HG02885 (cell line): ENCODE measurements at regions not wholly inside any gene's neighbourhood (a gene's known extent, or its start where the extent isn't known, plus 50 kb on each side); places are given as distances from the start of the nearest gene placed in this dataset.

Experiments
- ATAC-seq: cut with Tn5 transposase; IDR thresholded peaks from one replicate; pipeline ENCODE4 v1.9.1; 2021; ENCODE audit warnings: mild to moderate bottlenecking; ENCODE audit not compliant: unreplicated experiment, poor library complexity

- no peak for ATAC-seq
Observed at GRCh38 chr10:58994226-58995057, 182.0 kb upstream of the PHYHIPL start.

GRCh38 chr10:58995058-58995596 is 181.3 kb upstream of the PHYHIPL start:
- no peak for ATAC-seq

- ATAC-seq = peak; percentile 45
Observed at GRCh38 chr10:58996063-58996462, 180.4 kb upstream of the PHYHIPL start.

GRCh38 chr10:58996866-58997265 is 179.6 kb upstream of the PHYHIPL start:
- ATAC-seq = no peak

GRCh38 chr10:58998924-58999713 is 177.3 kb upstream of the PHYHIPL start:
- ATAC-seq = no peak

- ATAC-seq = no peak
Observed at GRCh38 chr10:59000162-59000825, 176.1 kb upstream of the PHYHIPL start.

- ATAC-seq = no peak
Observed at GRCh38 chr10:59002011-59002410, 174.4 kb upstream of the PHYHIPL start.

- ATAC-seq = no peak
Observed at GRCh38 chr10:59003203-59003602, 173.2 kb upstream of the PHYHIPL start.

GRCh38 chr10:59004392-59004791 is 172.1 kb upstream of the PHYHIPL start:
- peak; percentile 55 for ATAC-seq

- peak; percentile 38 for ATAC-seq
Observed at GRCh38 chr10:59006511-59007306, 169.7 kb upstream of the PHYHIPL start.

- no peak for ATAC-seq
Observed at GRCh38 chr10:59007307-59008025, 169.0 kb upstream of the PHYHIPL start.

- no peak for ATAC-seq
Observed at GRCh38 chr10:59008452-59008851, 168.0 kb upstream of the PHYHIPL start.

- no peak for ATAC-seq
Observed at GRCh38 chr10:59011972-59012632, 164.3 kb upstream of the PHYHIPL start.

- ATAC-seq = no peak
Observed at GRCh38 chr10:59012839-59013238, 163.6 kb upstream of the PHYHIPL start.

- no peak for ATAC-seq
Observed at GRCh38 chr10:59016043-59016442, 160.4 kb upstream of the PHYHIPL start.

- ATAC-seq = no peak
Observed at GRCh38 chr10:59018977-59019376, 157.5 kb upstream of the PHYHIPL start.

- ATAC-seq = no peak
Observed at GRCh38 chr10:59019603-59020002, 156.8 kb upstream of the PHYHIPL start.

- no peak for ATAC-seq
Observed at GRCh38 chr10:59020502-59020901, 155.9 kb upstream of the PHYHIPL start.
